DMS53 treated with DMSO at 0.1 percent for 48 hours (cell line): ENCODE measurements at regions not wholly inside any gene's neighbourhood (a gene's known extent, or its start where the extent isn't known, plus 50 kb on each side); places are given as distances from the start of the nearest gene placed in this dataset.

Experiments
- DNase-seq: peaks from one replicate; lab custom pipeline; 2025; ENCODE audit not compliant: unreplicated experiment; lab: John Stamatoyannopoulos, UW

DNA sequence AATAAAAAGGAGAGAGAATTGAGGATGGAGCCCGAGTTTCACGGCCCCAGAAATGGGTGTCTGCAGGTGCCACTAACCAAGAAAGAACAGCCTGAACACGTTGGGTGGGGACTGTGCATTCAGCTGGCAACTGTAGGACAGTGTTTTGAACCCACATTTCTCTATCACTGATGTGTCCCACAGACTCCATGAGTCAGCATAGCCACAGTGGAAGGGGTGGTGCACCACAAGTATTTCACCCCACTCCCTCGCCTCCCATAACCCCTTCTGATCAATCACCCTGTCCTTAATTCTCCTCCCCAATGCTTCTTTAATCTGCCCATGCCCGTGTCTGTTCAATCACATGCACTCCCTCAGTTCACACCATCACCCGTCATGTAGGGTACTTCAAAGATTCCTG lies 291.5 kb downstream of the ZNF516 start:
- DNase-seq = no peak

DNA sequence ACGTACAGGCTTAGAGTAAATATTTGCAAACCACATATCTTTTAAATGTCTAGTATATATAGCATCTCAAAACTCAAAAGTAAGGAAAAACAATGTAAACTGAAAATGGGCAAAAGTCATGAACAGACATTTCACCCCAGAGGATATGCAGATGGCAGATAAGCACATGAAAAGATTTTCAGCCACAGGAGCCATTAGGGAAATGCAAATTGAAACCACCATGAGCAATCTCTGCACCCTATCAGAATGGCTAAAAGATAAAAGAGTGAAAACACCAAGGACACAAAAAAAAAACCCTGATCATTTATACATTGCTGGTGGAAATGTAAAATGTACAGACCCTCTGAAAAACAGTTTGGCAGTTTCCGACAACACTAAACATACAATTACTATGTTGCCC lies 292.7 kb downstream of the ZNF516 start:
- DNase-seq = no peak

DNA sequence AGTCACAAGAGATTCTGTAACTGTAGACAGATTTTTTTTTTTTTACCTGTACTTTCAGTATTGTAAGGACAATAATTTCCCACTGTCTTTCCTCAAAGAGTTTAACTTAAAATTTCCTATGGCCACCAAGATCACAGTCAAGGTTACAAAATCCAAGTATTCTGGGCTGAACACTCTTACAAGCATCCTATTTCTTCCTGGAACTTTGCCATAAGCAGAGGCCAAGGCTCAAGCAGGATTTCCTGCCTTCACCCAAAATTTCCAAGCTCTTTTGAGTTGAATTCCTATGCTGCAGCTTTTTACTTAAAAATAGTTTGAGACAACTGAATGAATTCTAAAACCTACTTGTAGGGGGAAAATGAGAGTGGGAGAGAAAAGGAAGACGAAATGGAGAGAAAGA lies 299.4 kb downstream of the ZNF516 start:
- DNase-seq = no peak

DNA sequence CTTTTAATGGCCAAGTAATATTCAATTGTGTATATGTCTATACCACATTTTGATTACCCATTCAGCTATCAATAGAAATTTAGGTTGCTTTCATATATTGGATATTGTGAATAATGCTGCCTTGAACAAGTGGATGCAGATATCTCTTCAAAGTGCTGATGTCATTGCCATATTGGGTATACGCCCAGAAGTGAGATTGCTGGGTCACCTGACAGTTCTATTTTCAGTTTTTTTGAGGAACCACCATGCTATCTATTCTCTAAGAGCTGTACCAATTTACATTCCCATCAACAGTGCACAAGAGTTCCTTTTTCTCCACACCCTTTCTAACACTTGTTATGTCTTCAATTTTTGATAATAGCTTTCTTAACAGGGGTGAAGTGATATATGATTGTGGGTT lies 306.9 kb downstream of the ZNF516 start:
- no peak for DNase-seq

DNA sequence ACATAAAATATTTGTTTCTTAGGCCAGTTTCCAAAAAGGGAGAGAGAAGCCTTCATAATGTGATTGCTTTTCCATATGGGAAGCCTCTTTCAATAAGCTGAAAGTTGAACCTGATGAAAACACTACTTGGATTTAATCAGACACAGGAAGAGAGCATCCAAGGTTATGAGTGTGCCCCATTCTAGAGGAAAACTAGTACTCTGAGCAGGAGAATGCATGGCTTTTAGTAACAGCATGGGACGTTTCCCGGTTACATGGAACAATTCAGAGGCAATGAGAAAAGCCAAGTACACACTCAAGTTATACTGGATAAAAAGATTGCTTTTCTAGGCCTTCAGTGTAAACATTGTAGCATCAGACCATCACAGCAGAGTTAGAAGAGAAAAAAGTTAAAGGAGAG lies 315.8 kb downstream of the ZNF516 start:
- no peak for DNase-seq

DNA sequence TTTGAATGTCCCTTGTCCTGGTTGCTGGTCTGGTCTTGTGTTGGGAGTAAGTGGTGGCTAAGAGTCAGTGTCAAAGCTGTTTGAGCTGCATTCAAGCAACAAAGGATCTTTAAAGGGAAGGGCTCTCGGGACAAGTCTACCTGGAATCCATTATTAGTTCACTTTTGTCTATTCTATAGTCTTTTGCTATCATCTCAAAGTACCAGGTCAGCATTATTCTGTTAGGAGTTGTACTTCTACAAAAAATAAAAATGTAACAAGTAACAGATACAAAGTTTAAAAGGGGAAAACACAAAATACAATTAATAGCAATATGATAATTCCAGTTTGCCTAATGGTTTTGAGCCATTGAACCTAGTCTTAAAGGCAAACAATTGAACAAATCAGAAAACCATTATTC lies 317.9 kb downstream of the ZNF516 start:
- DNase-seq = no peak

DNA sequence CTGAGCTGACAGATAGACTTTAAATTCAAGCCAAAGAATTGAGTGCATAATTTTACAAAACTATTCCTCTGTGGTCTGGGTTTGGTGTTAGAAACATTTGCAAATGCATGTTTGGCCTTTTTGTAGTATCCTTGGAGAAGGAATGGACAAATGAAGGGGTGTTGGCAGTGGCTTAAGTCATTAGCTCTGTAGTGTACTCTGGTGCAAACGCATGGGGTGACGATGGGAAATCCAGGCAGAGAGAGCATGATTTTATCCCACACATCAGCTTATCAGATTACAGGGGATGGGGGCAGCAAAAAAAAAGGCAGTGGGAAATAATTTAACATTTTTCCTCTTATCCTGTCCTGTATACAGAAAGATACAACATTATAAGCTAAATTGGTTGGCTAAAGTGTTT lies 320.6 kb downstream of the ZNF516 start:
- DNase-seq = no peak

DNA sequence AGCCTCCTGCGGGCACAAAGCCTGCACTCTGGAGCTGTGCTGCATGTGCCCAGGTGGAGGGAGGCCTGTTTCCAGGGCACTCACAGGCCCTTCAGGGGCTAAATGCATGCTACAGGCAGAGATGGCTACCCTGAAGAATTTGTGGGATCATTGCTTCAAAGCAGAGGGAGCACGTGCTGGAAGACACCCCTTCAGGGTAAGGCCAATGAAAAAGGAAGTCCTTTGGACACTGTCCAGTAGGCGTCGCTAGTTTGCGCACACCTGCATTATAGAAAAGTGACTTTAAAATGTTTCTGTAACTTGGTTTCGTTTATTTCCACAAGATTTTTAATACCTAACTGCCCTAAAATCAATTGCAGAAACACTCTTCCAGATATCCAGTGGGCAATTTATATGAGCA lies 325.3 kb downstream of the ZNF516 start:
- DNase-seq = no peak

DNA sequence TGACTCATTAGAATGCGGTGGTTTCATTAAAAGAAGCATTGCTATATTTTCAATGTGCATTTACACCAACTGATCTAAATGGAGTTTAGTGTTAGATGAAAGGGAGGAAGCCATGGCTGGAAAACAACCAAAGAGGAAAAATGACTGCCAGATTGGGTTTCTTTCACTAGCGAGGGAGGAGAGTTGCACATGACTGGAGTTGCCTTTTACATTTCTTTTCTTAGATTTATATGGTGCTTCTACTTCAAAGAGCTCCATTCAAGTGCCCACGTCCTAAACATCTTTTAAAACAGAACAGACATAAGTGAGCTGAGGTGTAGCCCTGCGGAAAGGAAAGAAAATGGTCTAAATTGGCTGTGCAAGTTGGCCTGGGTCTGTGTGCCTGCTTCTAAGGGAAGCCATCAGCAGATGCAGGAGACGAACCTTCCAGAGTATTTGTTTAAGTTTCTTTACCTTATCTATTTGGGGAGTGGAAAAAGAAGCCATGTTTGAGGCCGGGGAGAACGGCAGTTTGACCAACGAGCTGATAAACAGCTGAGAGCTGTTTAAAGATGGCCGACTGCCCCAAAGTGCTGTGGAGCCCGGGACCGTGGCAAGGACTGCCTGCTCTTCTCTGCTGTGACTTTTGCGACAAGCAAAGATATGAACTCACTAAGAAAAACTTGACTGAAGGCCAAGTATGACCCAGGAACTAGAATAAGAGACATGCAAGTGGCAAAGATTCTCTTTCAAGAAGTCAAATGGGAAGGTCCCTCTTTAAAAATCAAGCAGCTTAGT lies 327.0 kb downstream of the ZNF516 start:
- no peak for DNase-seq

DNA sequence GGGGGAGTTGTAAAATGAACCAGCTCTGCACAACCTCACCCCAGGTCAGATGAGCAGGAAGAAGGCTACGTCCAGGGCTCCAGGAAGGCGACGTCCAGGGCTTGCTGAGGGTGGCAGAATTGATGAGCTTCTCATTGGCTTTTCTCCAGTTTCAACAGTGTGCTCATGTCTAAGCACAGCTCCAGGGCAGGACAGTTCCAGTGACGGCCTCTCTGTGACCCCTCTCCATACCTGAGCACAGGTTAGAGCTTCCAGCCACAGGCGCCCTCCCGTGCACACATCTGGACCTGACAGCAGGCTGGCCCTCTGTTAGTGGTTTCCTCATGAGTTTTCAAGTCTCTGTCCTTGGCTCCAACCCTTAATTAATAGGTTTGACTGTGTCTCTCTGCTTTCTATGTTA lies 327.6 kb downstream of the ZNF516 start:
- no peak for DNase-seq

DNA sequence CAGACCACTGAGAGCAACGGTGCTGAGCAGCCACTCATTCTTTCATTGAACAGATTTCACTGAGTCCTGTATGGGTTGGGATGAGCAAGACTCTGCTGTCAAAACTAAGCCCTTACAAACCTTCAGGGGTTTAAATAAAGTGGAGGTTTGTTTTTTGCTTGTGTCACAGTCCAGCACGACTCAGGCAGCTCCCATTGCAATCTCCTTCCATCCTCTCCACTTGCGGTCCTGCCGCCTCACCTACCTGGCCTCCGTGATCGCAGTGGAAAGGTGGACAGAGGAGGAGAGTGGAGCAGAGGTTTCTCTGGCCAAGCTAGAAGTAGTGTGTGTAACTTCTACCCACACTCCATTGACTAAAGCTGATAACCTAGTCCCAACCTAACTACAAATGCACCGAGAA lies 332.2 kb downstream of the ZNF516 start:
- DNase-seq = no peak

DNA sequence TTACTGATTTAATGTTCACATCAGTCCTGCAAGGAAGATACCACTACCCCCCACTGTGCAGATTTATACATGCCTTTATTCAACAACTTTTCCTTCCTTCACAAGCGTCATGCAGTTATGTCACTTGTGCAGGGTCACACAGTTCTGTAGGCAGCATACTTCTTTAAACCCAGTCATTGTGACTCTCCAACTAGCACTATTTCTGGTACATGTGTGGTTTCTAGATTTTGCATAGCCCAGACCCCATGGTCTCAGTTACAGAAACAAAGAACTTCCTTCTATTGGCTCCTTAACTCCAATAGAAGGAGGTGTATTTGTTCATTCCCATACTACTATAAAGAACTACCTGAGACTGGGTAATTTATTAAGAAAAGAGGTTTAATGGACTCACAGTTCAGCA lies 333.1 kb downstream of the ZNF516 start:
- no peak for DNase-seq

DNA sequence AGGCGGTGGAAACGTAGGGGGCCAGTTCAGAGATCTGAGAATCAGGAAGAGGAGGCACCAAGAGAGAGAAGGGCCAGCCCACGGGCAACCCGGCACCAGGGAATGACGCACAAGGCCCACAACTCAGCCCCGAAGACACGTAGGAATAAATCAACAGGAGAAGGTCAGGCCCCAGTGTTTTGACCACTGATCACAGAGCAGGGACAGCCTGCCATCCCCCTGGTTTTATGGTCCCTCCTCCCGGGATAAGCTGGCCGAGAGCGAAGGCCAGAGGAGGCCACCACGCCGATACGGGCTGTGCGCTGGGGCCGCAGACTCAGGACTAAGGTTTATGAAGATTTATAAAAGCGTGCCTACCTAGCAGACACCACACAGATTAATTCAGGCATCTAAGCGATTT lies 341.4 kb downstream of the ZNF516 start:
- DNase-seq = no peak

DNA sequence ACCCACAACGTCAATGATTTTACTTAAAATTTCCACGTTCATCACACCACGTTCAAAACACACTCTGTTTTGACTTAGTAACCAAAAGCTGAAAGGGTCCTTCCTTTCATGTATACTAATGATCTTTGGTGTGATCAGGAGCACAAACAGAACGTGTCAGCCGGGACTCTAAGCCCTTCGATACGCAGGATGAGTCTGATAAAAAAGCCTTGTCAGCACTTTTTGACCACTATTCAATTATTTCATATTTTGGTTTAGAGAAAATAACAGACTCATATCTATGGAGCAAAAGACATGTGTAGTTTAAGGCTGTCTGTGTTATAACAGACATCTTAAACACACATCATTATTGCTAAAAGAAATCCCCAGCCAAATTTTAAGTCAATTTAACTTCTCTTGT lies 345.3 kb downstream of the ZNF516 start:
- DNase-seq = no peak

DNA sequence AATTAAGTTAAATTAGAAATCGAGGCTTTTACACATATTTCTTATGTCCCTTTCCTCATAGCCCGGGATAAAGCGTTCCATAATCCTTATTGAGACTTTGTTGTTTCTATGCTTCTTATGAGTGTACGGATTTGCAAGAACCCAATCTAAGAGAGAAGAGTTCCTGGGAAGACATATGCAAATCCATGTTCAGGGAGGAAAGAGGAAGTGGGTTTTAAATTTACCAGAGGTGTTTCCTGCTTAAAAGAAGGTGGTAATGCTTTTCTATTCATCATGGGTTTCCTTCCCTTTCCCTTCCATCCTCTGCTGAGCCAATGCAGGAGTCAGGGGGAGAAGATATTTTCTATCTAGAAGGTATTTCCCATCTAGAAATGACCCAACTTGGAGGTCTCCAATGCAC lies 345.8 kb downstream of the ZNF516 start:
- DNase-seq = no peak

DNA sequence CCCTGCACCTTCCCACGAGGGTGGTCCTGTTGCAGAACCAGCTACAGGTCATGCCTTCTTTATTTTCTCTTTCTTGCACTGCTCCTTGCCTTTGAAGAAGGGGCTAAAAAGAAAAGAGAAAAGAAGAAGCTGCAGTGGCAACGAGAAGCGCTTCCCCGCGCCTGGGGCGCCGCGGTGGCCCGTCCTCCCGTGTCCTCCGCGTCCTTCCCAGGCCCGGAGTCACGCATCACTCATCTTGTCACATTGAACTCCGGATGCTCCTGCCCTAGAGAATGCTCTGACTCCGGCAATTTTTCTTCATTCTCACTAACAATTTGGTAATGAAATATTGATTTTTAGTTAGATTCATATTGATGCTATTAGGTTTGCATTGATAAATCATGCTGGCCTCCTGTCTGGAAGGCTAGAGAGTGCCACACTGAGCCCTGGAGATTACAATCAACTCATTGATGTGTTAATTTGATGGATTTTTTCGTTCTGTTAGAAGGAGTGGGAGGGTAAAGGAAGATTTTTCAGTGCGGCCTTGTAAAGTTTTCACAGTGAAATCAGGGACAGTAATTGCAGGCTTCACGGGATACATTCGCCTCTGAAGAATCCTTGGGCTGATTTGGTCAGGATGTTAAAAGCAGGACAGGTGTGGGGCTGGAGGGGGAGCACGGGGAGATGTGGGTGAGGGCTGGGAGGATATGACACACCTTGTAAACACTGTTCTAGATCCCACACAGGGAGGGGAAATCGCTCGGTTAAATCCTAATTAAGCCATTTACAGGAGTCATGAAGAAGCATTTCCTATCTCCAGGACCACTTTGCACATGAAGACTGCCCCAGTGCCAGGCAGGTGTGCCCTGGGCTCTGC lies 349.3 kb downstream of the ZNF516 start:
- no peak for DNase-seq

DNA sequence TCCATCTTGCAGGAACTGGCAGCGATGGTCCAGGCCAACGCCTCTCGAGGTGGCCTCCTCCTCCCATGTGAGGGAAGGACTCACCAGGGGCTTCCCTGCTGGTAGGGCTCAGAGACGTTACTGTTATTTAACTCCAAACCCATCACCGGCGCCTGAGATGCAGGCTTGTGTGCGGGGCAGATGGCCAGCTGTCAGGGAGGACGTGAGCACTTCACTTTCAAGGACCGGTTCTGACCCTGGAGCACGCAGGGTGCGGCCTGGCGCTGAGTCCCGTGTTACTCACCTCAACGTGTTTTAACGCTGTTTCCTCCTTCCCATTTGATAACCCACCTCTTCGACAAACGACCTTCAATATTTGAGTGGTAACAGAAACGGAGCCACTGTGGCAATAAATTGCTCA lies 350.2 kb downstream of the ZNF516 start:
- DNase-seq = no peak

DNA sequence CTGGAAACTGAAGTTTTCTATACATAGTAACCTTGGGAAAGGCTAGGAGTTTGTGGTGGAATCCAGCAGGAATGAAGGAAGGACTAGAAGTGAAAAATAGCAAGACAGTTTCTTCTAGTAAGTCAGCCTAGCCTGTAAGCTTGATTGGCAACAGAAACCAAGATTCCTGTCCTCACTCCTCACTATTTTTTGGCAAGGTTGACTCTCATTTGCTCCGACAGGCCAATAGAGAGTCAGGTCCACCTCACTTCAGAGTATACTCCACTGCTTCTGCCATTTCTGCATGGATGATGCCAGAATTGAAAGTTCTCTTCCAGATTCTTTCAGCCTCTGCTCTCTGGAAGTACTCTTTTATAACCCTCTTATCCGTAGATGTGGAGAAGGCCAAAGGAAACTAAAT lies 352.4 kb downstream of the ZNF516 start:
- no peak for DNase-seq

DNA sequence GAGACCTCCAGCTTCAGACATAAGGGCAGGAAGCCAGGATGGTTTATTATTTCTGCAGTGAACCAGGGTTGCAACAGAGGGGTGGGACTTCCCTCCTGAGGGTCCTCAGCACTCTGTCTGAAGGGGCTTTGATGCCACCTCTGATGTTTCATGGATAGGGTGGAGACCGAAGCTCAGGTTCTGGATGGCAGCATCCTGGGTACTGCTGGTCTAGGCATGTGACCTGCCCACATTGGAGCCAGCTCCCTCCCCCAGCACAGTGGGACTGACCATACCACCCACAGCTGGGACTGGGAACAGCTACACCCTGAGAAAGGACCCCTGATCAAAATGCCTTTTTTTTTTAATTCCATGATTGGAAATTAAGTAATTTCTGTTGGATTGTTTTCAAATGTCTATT lies 355.2 kb downstream of the ZNF516 start:
- DNase-seq = no peak

DNA sequence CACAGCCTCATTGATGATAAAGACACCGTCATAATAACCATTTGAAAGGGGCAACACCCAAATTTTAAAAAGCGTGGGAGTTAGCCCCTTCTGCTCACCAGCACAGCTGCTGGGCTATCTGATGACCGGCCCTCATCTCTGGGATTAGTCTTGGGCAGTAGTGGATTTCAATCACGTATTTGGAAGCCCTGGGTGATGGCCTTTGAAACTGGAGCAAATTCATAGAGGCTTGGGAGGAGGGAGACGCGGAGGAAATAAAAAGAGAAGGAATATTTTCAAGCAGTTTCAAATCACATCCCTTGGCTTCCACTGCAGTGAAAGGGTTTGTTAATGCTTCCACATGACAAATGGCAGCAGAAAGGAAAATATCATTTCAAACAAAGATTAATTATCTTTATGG lies 357.8 kb downstream of the ZNF516 start:
- no peak for DNase-seq

DNA sequence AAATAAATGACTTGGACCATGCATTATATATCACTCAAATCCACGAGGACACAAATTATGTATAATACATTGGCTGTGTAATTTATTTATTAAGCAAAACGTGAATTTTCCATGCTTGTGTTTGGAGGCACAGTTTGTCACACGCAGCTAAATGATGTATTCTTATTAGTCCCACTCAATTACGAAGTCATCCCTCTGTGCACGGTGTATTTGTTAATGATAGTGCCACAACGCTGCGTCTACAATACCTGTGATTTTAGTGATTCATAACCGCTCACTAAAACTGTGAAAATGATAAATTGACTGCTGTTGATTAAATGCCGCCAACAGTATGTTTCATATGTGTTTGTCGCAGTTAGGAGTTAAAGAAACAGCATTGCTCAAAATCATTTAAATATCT lies 358.3 kb downstream of the ZNF516 start:
- no peak for DNase-seq

DNA sequence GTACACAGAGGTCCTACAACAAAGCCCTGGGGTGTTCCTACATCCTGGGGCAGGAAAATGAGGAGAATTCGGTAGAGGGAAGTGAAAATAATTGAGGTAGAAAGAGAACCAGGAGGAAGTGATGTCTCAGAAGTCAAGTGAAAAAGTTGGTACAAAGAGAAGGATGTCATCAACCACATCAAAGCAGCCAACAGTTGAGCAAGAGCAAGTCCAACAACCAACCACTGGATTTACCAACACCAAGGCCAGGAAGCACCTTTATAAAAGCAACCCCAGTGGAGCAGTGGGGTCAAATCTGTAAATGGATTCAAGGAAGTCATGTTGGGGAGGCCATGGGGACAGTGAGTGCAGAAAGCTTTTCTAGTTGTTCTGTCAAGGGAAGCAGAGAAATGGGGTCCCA lies 360.4 kb downstream of the ZNF516 start:
- DNase-seq = no peak

DNA sequence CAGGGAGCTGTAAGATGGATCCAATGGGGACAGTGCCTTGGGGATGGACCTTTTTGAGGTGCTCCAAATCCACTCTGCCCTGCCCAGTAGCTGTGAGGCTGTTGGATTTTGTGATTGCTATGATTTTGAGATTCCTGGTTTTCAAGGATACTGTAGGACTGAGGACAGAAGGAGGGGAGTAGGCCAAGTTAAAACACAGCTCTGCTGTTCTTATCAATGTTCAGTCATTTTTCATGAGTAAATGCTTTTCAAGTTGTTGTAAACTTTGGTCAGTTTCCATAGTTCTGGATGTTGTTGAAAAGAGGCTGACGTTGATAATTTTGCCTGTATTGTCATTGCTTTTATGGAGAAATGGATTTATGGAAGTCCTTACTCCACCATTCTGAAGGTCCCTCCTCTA lies 361.2 kb downstream of the ZNF516 start:
- DNase-seq = no peak
